Suppressor macrophage (primary cell): ENCODE measurements at regions not wholly inside any gene's neighbourhood (a gene's known extent, or its start where the extent isn't known, plus 50 kb on each side); places are given as distances from the start of the nearest gene placed in this dataset.
A peak's percentile ranks its signal among the peaks of the same experiment; 100 is the strongest.
"Not testable (repeated sequence)": the region's sequence is repeated elsewhere in the genome, so short reads cannot be mapped to it uniquely, and the experiment has no call there.

Experiments used
- DNase-seq, 4 experiments: peaks; one replicate each; pipeline ENCODE4 v3.0.0-alpha.2; 2020 to 2022

DNA sequence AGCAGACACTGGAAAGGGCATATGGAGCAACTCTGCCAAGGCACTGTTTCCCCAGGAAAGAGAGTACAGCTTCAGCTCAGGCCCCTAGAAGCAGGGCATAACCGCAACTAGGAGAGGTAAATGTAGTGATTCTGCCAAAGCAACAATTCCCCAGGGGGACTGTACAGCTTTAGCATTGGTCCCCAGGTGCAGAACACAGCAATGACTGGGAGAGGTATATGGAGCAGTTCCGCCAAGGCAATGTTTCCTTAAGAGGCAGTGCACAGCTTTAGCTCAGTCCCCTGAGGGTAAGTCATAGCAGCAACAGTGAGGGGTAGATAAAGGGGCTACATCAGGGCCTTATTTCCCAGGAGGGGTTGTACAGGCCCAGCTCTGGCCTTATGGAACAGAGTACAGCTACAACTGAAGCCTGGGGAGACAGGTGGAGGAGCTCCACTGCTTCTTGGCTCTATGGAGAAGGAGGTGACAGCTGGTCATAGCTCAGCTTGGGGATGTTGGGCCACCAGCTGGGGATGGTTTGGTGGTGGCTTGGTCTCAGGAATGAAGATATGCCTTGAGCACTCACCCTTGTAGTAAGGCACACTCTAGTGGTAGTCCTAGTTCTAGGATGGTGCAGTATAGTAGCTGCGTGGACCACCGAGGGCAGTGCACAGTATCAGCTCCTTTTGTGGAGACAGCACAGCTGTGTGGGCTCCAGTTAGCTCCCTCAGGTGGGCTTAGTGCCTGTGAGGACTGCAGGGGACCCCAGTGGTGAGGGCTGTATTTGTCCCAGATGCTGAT is 582.7 kb downstream of the PTPRC start:
- no peak for DNase-seq

DNA sequence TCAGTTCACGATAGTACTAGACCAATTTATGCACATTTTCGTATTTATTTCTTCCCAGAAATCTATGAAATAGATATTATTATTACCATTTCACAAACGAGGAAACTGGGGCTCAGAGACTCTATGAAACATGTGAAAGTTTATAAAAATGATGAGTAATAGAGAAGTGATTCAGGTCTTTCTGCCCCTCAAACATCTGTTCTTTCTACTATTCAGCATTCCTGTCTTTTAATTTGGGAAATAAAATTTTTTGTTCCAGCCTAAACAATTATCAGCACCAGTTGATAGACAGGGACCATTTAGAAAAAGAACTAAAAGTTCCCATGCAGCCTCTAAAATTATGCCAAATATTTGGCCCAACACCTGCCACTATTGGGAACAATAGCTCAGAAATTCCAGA is 585.1 kb downstream of the PTPRC start:
- no peak for DNase-seq

DNA sequence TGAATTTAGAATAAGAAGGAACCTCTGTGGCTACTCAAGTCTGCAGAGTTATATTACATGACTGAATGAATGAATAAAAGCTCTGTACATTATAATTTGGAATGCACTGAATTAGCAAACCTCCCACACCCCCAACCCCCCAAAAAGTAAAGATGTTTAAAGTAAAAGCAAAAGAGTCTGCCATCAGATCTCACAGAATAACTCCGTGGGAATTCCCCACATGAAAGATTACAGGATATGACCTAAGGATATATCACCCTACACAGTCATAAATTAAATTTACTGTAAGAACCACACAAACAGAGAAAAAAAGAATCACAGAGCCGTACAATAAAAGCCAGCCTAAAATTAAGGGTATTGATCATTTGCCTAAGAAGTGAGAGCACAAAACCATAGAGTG is 587.3 kb downstream of the PTPRC start:
- DNase-seq = peak in 2 of 4 experiments; percentile 5 to 6

DNA sequence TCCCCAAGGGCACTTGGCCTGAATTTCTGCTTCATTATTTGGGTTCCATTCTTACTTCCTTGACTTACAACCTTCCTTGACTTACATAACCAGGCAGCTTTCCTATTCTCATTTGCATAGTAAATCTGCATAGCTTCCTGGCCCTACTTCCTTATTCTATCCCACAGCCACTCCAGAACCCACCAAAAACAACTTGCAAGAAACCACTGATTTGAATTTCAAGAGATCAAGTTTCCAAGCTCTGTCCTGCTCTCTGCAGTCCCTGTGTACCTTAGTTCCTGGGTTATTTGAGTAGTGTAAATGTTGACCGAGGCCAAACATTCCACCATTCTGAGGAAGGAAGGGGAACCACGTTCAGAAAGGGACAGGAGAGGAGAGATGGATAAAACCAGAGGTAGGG is 603.3 kb downstream of the PTPRC start:
- peak in 3 of 4 experiments; percentile 20 to 55 (median 36) for DNase-seq

DNA sequence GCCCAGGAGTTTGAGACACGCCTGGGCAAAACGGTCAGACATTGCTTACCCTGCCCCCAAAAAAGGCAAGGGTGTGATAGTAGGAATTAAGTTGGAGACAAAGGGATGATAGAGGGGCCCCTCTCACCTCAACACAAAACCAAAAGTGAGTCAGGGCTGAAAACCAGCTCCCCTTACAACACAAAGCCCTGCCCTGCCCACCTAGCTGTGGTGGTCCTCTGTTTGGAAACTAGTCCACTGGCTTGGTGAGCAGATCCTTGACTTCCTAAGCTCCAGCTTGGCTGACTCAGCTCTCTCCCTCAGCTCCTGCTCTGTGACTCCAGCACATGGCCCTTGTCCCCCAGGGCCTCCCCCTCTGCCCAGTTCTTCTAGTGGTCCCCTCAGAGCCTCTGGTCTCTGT is 603.8 kb downstream of the PTPRC start:
- no peak for DNase-seq

DNA sequence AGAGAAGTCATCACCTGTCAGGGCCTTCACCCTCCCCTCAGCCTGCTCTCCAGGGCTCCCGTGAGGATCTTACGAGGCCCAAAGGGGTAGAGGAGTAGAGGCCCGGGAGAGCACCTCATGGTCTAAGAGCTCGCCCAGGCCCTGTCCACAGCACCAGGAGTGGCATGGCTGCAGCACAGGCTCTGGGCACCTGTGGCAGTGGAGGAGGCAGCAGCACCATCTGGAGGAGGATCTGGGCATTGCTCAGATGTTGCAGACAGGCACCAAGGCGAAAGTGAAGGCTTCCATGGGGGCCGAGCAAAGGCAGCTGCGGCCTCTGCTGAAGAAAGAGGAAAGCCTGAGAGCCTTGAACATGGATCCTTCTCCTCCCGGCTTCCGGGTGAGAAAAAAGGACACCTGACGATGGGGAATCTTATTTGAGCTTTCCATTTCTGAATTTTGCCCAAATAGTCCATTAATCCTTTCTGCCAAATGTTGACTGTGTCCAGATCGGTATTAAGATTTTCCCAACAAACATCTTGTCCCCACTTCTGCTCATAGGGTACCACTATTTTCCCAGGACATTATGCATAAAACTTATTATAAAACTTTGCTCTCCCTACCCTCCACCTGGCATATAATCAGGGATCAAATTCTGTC is 604.7 kb downstream of the PTPRC start:
- peak; percentile 32 to 77 (median 54) for DNase-seq

DNA sequence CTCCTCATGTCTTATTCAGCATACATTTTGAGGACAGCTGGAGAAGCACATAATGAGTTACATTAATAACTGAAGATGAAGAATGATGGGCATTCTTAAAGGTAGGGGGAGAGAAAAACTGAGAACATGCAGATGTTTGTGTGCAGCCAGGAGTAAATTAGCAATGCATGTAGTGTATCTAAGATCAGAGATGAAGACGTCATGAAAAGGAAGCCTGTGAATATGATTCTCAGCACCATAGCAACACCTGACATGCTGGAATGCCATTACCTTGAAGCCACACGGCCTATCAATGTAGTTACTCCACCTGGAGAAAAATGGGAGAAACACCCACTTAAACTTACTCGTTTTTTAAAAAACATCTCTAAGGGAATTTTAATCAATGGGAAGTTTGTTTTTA is 607.1 kb downstream of the PTPRC start:
- no peak for DNase-seq

DNA sequence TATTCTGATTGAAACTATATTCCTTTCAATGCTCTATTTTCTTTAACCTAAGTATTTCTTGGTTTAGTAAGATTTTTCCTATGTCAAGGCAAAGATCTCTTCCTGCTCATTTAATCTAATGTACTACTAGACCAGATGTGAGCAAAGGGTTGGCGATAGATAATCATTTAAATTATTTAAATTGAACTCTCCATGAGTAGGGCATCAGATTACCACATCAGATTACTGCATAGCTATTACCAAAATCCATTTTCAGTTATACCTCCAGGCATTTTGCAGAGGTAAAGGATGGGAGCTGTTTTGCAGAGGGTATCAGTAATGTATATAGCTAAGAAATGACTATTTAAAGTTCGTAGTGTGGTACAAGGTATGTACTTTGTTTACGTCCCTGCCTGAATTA is 607.9 kb downstream of the PTPRC start:
- no peak for DNase-seq

DNA sequence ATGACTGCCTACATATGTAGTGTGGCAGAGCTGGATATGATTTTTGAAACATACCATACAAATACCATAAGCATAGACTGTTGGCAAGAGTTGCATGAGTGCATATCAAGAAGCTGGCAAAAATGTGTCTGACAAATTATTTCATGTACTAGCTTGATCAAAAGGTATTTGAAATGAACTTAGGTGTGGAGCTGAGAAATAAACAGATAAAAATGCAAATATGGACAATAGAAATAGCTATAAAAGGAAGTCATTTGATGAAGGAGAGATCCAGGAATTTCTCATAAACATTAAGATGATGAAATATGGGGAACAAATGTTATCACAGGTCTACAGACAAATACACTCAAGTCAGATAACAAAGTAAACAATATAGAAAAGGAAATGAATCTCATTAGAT is 609.1 kb downstream of the PTPRC start:
- DNase-seq = no peak

DNA sequence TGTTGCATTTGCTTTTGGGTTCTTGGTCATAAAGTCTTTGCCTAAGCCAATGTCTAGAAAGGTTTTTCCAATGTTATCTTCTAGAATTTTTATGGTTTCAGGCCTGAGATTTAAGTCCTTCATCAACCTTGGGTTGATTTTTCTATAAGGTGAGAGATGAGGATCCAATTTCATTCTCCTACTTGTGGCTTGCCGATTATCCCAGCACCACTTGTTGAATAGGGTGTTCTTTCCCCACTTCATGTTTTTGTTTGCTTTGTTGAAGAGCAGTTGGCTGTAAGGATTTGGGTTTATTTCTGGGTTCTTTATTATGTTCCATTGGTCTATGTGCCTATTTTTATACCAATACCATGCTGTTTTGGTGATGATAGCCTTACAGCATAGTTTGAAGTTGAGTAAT is 615.2 kb downstream of the PTPRC start:
- DNase-seq = not testable (repeated sequence)

DNA sequence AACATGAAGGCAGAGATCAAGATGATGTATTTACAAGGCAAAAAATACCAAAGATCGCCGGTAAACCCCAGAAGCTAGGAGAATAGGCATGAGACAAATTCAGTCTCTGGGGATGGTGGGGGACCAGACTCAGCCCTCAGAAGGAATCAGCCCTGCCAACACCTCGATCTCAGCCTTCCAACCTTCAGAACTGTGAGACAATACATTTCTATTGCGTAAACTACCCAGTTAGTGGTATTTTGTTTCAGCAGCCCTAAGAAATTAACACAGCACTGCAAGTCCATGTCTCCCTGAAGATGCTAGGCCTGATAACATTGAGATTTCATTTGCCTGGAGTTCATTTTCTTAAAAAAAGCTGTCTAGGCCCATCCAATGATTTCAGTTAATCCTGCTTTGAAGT is 622.5 kb downstream of the PTPRC start:
- DNase-seq = no peak

DNA sequence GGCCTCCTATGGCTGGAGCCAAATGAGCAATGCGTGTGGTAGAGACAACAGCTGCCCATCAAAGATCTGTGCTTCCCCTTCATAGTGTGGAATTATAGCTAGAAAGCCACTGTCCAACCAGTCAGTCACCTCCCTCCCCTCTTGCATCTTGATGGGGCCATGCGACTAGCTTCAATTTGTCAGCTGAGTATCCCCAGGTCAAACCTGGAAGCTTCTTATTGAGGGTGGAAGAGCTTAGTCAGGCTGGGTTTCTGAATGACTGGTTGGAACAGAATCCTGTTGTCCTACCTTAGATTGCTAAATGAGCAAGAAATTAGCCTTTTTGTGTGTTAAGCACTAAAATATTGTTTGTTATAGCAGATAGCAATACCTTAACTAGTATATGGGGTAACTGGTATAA is 625.4 kb downstream of the PTPRC start:
- DNase-seq = no peak

DNA sequence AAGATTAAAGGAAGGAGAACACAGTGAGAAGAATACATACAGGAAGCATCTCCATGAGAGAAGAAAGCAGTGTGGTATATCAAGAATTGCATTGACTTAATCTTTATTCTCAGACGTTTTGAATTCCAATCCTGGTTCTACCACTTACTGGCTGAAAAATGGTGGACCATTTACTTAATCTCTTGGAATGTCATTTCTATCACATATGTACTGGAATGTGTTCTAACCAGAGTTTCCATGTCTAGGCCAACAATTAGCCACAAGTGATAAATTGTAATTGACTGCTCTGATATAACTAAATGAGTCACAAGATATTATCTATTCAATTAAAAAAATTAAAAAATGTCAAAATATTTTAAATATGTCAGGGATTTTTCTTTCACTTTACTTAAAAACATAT is 626.1 kb downstream of the PTPRC start:
- DNase-seq = no peak

DNA sequence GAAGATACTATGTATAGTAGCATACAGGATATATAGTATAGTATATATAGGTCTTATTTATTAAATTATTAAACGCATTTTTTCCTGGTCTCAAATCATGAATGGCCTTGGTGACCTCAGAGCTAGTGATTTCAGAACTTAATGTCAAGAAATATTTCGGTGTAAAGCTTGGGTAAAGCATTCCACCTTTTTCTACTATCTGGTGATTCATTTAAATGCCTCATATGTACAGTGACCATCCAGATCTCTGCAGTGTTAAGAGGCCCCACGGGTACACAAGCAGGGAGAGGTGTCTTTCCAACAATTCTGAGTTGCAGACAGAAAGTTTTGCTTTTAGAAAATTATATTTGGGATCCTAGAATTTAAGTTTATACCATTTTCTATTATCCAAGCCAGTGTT is 626.5 kb downstream of the PTPRC start:
- no peak for DNase-seq

DNA sequence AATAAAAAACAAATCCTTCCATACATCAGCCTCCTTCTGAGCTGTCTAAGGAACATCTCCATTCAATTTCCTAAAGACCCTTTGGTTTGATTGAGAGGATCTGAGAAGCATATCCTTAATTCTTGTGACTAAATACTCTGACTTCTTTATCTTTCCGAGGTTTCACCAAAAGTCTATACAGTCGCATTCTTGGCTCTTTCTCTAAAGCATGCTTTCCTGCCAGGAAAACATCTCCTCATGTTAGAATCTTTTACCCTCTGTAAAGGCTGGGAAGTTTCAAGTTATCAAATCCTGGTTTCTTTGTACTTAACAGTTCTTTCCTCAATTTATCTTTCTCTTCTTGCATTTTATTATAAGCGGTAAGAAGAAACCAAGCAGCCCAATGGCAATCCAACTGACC is 630.4 kb downstream of the PTPRC start:
- DNase-seq = no peak

DNA sequence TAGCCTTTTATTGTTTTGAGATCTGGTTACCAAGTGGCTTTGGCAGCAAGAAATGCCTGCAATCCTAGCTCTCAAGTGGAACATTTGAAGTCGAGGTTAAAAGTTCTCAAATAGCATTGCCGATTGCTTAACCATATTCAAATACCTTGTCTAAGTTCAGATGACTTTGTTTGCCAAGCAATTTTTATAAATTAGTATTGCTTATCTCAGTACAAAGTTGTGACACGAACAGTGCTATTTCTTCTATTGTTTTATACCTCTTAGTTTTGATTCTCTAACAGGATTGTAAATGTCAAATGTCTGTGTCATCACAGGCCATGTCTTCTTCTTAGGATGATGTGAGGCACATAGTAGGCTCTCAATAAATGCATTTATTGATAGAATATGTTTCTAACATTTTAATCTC is 633.3 kb downstream of the PTPRC start:
- no peak for DNase-seq

DNA sequence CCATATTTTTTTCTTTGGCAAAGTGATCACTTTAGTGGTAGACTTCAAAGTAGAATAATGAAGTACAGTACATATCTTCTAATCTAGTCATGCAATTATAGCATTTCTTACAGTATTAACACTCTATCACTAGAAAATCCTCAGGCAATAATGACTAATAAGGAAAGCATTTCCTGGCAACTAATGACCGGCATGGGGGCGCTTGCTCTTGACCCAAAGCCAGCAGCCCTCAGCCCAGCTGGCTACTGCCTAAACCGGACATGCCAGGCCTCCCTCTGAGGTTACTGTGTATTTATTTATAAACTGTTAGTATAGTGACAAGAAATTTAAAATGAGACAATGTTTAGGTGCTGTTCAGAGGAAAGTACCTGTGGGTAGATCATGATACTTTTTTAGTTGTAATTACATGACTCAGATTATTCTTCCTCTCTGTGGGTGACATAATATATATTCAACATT is 633.8 kb downstream of the PTPRC start:
- no peak for DNase-seq

DNA sequence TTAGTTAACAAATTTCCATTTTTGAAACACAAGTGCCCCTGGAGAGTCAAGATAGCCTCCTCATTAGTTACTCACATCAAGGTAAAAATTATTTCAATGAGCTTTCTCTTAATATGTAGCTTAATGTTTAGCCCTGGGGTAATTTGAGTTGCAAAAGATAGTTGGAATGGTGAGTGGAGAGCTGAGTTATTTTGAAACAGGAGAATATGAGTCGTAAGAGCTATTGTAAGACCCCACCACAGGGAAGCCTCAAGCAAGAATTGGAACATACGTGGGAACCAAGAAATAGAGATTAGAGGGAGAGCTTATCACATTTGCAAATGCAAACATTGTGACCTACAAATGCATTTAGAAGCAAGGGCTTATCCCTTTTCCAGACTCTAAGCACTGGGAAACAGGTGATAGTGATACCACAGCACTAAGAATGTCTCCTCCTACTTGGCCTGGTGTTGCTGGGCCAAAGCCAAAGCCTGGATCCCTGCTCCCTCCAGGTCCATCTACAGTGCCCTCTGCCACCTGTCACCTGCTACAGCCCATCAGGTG is 635.1 kb downstream of the PTPRC start:
- no peak for DNase-seq

DNA sequence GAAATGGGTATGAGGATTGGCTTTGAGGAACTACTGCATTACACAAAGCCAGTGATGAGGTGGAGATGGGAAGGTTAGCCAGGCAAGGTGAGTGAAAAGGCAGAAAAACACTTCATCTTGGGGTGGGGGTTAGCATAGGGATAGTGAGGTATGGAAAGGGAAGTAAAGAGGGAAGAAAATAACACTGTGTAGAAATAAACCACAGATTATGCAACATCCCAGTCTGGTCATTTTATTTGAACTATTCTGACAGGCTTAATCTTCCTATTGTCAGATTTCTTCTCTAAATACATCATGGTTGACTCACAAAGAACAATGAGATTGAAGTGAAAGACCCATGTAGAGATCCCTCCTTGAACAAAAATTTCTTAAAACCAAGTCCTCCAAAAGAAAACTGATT is 640.2 kb downstream of the PTPRC start:
- DNase-seq = peak in 3 of 4 experiments; percentile 2 to 41 (median 38)

DNA sequence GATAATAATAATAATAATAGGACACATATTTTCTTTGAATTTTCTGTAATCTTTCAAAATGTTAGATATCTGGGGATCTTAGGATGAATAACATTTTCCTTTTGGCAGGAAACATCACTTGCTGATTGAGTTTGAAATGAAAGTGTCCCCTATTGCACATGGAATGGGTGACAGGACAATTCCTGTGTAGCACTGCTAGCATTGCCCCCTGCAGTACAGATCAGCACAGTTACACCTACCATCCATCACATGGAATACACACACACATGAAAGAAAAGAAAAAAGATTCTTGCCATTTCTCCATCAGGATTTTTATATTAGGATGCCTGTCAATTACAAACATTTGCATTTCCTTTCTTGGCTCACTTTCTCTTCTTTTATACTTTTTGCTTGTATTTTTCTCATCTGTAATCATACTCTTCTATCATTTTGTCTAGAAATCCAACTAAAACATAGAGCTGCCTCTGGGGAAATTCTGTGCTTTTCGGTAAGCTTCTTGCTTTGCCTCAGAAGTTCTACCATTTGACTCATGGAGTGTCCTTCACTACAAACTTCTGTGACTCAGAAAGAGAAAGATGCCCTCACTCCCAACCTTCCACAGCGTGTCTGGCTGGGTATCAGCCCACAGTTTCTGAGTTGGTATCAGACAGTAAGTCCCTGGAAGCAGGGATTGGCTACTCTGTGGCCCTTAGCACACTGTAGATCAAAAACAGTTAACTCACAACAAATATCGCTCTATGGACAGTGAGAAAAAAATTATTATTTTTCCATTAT is 641.2 kb downstream of the PTPRC start:
- DNase-seq = no peak

DNA sequence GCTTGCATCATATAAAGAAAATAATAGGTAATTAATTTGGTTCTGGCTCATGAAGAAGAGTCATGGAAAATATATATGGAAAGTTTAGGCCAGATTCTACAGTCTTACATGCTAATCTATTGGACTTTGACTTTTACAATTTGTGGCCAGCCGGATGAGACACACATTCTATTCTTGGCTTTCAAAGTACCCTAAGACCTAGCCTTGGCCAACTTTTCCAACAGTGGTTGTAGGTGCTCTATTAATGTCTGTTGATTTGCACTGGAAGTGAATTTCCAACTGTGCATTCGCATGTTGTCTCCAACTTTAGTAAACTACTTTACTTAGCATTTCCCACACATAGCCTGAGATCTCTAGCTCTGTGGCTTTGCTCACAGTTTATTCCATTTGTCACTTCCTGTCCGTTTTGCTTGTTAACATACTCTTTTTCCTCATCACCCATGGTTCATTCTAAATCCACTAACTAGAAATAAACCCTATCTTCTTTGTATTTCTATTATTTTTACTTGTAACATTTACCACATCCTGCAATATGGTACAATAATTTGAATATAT is 644.0 kb downstream of the PTPRC start:
- DNase-seq = peak in 3 of 4 experiments; percentile 2 to 7 (median 6)

DNA sequence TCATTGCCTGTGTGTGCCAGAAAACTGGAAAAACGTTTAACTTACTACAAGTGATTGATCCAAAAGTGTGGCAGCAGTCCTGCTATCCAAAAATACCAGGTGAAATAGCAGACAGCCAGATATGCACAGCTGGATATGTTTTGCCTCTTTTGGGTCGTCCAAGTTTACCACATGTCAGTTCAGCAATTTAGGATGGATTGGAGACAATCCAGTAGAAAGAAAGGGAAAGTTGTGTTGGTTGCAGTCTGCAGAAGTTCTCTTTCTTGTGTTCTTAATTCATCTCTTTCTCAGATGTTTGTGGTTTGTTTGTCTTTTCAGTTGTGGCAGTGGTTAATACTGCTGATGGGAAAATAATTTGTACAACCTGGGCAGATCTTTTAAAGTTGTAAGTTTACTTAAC is 645.0 kb downstream of the PTPRC start:
- no peak for DNase-seq

DNA sequence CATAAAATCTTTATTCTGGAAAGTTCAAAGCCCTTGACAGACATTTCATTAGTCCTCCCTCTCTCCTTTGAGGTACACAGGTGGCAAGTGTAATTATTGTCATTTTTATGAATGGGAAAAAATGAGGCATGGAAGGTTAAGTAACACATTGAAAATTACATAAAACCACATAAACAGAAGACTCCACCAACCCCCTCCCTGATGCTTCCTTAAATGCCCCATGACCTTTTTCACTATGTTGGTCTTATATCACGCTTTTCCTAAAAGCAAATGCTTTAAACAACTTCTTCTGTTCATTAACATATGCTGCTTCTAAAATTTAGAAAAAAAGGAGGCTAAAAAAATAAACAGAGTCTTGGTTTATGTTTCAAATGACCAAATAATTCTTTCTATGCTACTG is 648.4 kb downstream of the PTPRC start:
- peak in 3 of 4 experiments; percentile 11 to 31 (median 14) for DNase-seq
